ENCODE measurements at regions not wholly inside any gene's neighbourhood (a gene's known extent, or its start where the extent isn't known, plus 50 kb on each side); places are given as distances from the start of the nearest gene placed in this dataset.

DNA sequence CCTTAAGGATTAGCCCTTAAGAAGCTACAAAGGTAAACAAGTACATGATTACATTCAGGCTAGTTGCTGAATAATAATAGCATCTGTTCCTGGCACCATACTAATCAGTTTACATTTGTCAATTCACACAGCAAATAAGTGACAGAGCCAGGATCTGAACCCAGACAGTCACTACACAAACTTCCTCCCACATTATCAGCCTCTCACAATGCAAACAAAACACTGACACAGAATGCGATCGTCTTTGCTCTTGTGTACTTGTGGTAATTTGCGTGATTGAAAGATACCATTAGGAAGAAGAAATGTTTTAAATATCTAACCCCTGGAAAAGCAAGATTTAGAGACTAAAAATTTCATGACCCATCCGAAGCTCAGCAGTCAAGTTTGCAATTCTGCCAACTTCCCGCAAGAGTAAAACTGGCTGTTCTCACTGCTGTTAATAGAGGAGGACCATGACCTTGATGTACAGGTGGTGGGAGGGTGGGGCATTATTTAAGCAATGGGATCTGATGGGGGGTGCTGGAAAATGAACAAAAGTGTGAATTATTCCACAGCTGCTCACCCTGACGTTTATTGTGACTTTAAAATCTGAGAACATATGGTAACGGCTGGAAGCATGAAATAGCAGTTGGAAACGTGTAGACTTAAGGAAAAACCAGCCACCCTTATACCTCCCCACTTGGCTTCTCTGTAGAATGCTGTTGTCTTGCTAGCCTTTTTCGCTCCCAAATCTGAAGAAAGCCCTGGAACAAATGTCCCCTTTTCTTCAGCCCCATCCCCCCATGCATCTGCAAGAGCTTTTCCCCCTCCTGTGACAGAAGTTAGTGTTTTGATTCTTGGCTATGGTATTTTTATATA, 95.3 kb upstream of the ARMC2 start:
- no peak overlapping the region for H3K27ac ChIP-seq (ENCODE audit: extremely low read depth, low read depth, low read length)
- TF ChIP-seq ZNF510 (tag by site-specific recombination; IDR thresholded peaks at IDR 0.05; ENCODE audit: insufficient replicate concordance) (no peak), BCL11B (tag by site-specific recombination; IDR thresholded peaks at IDR 0.05; ENCODE audit: low read depth) (no peak), ZNF366 (tag by site-specific recombination; conservative IDR thresholded peaks at IDR 0.05) (no peak), ZFHX2 (tag by site-specific recombination; conservative IDR thresholded peaks at IDR 0.05) (0 out of 2 replicates have a peak, but pooled peaks have one; percentile 7), ZNF658 (tag by site-specific recombination; IDR thresholded peaks at IDR 0.05) (no peak)
- TF ChIP-seq, protein P1, sequence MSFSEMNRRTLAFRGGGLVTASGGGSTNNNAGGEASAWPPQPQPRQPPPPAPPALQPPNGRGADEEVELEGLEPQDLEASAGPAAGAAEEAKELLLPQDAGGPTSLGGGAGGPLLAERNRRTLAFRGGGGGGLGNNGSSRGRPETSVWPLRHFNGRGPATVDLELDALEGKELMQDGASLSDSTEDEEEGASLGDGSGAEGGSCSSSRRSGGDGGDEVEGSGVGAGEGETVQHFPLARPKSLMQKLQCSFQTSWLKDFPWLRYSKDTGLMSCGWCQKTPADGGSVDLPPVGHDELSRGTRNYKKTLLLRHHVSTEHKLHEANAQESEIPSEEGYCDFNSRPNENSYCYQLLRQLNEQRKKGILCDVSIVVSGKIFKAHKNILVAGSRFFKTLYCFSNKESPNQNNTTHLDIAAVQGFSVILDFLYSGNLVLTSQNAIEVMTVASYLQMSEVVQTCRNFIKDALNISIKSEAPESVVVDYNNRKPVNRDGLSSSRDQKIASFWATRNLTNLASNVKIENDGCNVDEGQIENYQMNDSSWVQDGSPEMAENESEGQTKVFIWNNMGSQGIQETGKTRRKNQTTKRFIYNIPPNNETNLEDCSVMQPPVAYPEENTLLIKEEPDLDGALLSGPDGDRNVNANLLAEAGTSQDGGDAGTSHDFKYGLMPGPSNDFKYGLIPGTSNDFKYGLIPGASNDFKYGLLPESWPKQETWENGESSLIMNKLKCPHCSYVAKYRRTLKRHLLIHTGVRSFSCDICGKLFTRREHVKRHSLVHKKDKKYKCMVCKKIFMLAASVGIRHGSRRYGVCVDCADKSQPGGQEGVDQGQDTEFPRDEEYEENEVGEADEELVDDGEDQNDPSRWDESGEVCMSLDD (tag by site-specific recombination; IDR thresholded peaks at IDR 0.05), result no peak
- H3K4me1 ChIP-seq (ENCODE audit: control insufficient read depth, insufficient read depth, low read length), result no peaks in the 10 kb centered on the region
- H3K4me3 ChIP-seq (ENCODE audit: low read depth, low read length), result no peak overlapping the region
- H3K36me3 ChIP-seq (ENCODE audit: control insufficient read depth in 2 of 2, insufficient read depth in 1 of 2, low read length in 2 of 2), result no peaks in the 10 kb centered on the region
- no peaks in the 10 kb centered on the region for H3K9me3 ChIP-seq (ENCODE audit: control insufficient read depth, insufficient read depth, low read depth, low read length)
- POLR2A ChIA-PET, result no interaction called here
- CTCF ChIA-PET, result interaction anchor here (0.6 to 1.3 kb wide), 3 partner anchors 29 to 195 kb away, joined by 3 read pairs; no protein-coding TSS in a partner anchor

DNA sequence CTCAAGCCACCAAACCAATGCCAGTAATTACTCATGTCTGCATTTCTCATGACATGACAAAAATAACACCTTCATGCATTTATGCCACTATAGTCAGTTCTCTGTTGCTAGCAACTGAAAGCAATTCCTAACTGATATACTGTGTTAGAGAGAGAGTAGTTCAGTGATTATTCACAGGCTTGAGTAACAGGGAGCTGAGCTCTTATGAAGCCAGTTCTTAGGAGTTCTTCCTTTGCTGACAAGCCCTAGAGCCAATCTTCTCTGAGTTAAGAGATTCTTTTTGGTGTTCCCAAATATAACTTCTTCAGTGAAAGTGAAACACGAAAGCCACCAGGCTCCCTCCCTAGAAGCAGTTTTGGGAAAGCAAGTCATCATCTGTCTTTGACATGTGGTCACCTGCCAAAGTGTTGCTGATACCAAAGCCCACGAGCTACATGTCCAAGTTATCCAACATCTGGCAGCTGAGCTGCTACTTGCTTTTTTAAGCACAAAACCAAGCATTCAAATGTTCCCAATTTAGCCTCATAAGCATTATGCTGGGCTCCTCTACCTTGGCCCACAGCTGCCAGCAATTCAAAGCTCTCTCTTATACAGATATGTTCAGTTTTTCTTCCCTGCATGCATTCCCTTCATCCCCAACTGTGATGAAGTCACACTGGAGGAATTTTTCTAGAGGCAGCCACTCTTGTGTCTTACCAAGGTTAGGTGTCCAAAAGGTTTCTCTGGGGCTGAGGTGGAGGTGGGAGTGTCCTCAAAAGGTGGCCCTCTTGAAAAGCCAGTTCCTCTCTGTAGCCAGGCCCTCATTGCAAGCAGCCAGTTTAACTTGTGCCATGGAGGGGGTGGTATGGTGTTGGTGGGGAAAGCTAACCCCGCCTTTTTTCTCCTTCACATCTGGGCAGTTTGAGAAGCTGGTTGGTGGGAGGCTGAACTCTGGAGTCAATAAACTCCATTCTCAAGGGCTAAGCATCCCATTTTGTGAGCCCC, 92.7 kb upstream of the ARMC2 start:
- no peak overlapping the region for H3K4me3 ChIP-seq (ENCODE audit: low read depth, low read length)
- POLR2A ChIA-PET, result no interaction called here
- H3K36me3 ChIP-seq (ENCODE audit: control insufficient read depth in 2 of 2, insufficient read depth in 1 of 2, low read length in 2 of 2), result no peaks in the 10 kb centered on the region
- TF ChIP-seq ZNF274 (IDR thresholded peaks at IDR 0.05; ENCODE audit: low read length) (no peak), ZNF274 (tag by site-specific recombination; IDR thresholded peaks at IDR 0.05; ENCODE audit: borderline replicate concordance) (no peak), ZNF560 (tag by site-specific recombination; IDR thresholded peaks at IDR 0.05; ENCODE audit: borderline replicate concordance) (no peak), ZBTB20 (tag by site-specific recombination; IDR thresholded peaks at IDR 0.05) (no peak), BCL11B (tag by site-specific recombination; IDR thresholded peaks at IDR 0.05; ENCODE audit: low read depth) (no peak)
- CTCF ChIA-PET, result interaction anchor here (0.7 to 1.3 kb wide), 3 partner anchors 9 to 179 kb away, joined by 3 to 4 read pairs (median 4); no protein-coding TSS in a partner anchor
- peaks cover 5% of the 10 kb centered on the region for H3K4me1 ChIP-seq (ENCODE audit: control insufficient read depth, insufficient read depth, low read length)
- H3K27ac ChIP-seq (ENCODE audit: extremely low read depth, low read depth, low read length), result no peak overlapping the region
- no peaks in the 10 kb centered on the region for H3K9me3 ChIP-seq (ENCODE audit: control insufficient read depth, insufficient read depth, low read depth, low read length)

DNA sequence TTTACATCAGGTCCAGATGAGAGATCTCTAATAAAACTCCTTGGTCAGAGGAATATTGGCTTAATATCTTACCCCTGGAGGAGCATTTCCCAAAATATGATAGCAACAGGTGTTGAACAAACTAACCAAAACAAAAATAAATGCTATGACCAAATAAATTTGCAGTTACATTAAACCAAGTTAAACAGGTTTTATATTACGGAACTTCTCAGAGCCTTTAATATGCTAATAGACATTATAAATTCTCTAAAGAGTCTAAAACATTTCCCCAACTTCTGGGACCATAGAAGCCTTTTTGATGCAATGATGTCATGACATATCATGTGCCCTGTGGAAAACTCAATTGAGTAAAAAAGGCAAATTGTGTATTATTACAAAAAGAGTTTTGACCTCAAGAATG, 90.9 kb upstream of the ARMC2 start:
- H3K4me3 ChIP-seq (ENCODE audit: low read depth, low read length), result no peak overlapping the region
- ChIA-PET POLR2A (no interaction called here), CTCF (interaction anchor here (0.7 kb wide), 1 partner anchor 188 kb away, joined by 4 read pairs; no protein-coding TSS in a partner anchor)
- no peaks in the 10 kb centered on the region for H3K36me3 ChIP-seq (ENCODE audit: control insufficient read depth in 2 of 2, insufficient read depth in 1 of 2, low read length in 2 of 2)
- TF ChIP-seq SCRT2 (tag by site-specific recombination; IDR thresholded peaks at IDR 0.05) (peak; percentile 65), ZNF23 (tag by site-specific recombination; IDR thresholded peaks at IDR 0.05; ENCODE audit: borderline replicate concordance) (no peak), ZNF239 (tag by site-specific recombination; IDR thresholded peaks at IDR 0.05) (peak; percentile 74; the same call in 1 of the 2 replicates), EGR2 (tag by site-specific recombination; IDR thresholded peaks at IDR 0.05; ENCODE audit: low read depth) (no peak)
- TF ChIP-seq, protein P2, sequence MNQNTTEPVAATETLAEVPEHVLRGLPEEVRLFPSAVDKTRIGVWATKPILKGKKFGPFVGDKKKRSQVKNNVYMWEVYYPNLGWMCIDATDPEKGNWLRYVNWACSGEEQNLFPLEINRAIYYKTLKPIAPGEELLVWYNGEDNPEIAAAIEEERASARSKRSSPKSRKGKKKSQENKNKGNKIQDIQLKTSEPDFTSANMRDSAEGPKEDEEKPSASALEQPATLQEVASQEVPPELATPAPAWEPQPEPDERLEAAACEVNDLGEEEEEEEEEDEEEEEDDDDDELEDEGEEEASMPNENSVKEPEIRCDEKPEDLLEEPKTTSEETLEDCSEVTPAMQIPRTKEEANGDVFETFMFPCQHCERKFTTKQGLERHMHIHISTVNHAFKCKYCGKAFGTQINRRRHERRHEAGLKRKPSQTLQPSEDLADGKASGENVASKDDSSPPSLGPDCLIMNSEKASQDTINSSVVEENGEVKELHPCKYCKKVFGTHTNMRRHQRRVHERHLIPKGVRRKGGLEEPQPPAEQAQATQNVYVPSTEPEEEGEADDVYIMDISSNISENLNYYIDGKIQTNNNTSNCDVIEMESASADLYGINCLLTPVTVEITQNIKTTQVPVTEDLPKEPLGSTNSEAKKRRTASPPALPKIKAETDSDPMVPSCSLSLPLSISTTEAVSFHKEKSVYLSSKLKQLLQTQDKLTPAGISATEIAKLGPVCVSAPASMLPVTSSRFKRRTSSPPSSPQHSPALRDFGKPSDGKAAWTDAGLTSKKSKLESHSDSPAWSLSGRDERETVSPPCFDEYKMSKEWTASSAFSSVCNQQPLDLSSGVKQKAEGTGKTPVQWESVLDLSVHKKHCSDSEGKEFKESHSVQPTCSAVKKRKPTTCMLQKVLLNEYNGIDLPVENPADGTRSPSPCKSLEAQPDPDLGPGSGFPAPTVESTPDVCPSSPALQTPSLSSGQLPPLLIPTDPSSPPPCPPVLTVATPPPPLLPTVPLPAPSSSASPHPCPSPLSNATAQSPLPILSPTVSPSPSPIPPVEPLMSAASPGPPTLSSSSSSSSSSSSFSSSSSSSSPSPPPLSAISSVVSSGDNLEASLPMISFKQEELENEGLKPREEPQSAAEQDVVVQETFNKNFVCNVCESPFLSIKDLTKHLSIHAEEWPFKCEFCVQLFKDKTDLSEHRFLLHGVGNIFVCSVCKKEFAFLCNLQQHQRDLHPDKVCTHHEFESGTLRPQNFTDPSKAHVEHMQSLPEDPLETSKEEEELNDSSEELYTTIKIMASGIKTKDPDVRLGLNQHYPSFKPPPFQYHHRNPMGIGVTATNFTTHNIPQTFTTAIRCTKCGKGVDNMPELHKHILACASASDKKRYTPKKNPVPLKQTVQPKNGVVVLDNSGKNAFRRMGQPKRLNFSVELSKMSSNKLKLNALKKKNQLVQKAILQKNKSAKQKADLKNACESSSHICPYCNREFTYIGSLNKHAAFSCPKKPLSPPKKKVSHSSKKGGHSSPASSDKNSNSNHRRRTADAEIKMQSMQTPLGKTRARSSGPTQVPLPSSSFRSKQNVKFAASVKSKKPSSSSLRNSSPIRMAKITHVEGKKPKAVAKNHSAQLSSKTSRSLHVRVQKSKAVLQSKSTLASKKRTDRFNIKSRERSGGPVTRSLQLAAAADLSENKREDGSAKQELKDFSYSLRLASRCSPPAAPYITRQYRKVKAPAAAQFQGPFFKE (tag by site-specific recombination; IDR thresholded peaks at IDR 0.05; ENCODE audit: borderline replicate concordance), result no peak
- TF ChIP-seq, protein P3, sequence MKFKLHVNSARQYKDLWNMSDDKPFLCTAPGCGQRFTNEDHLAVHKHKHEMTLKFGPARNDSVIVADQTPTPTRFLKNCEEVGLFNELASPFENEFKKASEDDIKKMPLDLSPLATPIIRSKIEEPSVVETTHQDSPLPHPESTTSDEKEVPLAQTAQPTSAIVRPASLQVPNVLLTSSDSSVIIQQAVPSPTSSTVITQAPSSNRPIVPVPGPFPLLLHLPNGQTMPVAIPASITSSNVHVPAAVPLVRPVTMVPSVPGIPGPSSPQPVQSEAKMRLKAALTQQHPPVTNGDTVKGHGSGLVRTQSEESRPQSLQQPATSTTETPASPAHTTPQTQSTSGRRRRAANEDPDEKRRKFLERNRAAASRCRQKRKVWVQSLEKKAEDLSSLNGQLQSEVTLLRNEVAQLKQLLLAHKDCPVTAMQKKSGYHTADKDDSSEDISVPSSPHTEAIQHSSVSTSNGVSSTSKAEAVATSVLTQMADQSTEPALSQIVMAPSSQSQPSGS (tag by site-specific recombination; IDR thresholded peaks at IDR 0.05; ENCODE audit: low read depth), result 0 out of 2 replicates have a peak, but pooled peaks have one; percentile 18
- H3K9me3 ChIP-seq (ENCODE audit: control insufficient read depth, insufficient read depth, low read depth, low read length), result no peaks in the 10 kb centered on the region
- H3K4me1 ChIP-seq (ENCODE audit: control insufficient read depth, insufficient read depth, low read length), result peaks cover 9% of the 10 kb centered on the region
- no peak overlapping the region for H3K27ac ChIP-seq (ENCODE audit: extremely low read depth, low read depth, low read length)

Data from HEK293 (cell line).